CD14-positive monocyte (primary cell): ENCODE measurements at regions not wholly inside any gene's neighbourhood (a gene's known extent, or its start where the extent isn't known, plus 50 kb on each side); places are given as distances from the start of the nearest gene placed in this dataset.
"Not testable (repeated sequence)": the region's sequence is repeated elsewhere in the genome, so short reads cannot be mapped to it uniquely, and the experiment has no call there.

Experiments used
- DNase-seq, 3 donors: peaks; one replicate each; pipeline ENCODE4 v3.0.0-alpha.2; 2011 to 2022
- H2AFZ ChIP-seq: 2 replicates; pipeline ENCODE4 v1.6.0; 2012; ENCODE audit warnings: mild to moderate bottlenecking, low read depth, low read length, inconsistent platforms; ENCODE audit not compliant: insufficient read depth, poor library complexity, severe bottlenecking
- H3K27ac ChIP-seq, 2 donors: 1 replicate in 1 of 2; 2 replicates in 1 of 2; pipeline ENCODE4 v1.5.1; 2012 to 2013; ENCODE audit warnings: low read length in 2 of 2, control low read depth in 1 of 2, inconsistent platforms in 1 of 2, low read depth in 1 of 2, mild to moderate bottlenecking in 1 of 2
- H3K27me3 ChIP-seq, 2 donors: one replicate each; pipeline versions ENCODE4 v1.6.0 to v1.6.1; 2011 to 2013; ENCODE audit warnings: low read length in 2 of 2; ENCODE audit not compliant: control insufficient read depth in 2 of 2, insufficient read depth in 2 of 2
- H3K36me3 ChIP-seq, 2 donors: replicated peaks in 1 of 2; 1 replicate in 1 of 2; 2 replicates in 1 of 2; pipeline versions ENCODE4 v1.5.1 to v1.6.1; 2012 to 2013; ENCODE audit warnings: low read length in 2 of 2, control low read depth in 1 of 2, inconsistent platforms in 1 of 2, mild to moderate bottlenecking in 1 of 2; ENCODE audit not compliant: insufficient read depth in 2 of 2, control insufficient read depth in 1 of 2
- H3K4me1 ChIP-seq, 2 donors: 1 replicate in 1 of 2; 2 replicates in 1 of 2; pipeline versions ENCODE4 v1.5.1 to v1.6.1; 2012 to 2013; ENCODE audit warnings: low read length in 2 of 2, control low read depth in 1 of 2, inconsistent platforms in 1 of 2, mild to moderate bottlenecking in 1 of 2, moderate library complexity in 1 of 2; ENCODE audit not compliant: insufficient read depth in 2 of 2, control insufficient read depth in 1 of 2
- H3K4me2 ChIP-seq: replicated peaks from 2 replicates; pipeline ENCODE3; 2012; ENCODE audit warnings: low read length, moderate library complexity, mild to moderate bottlenecking; ENCODE audit not compliant: poor library complexity, severe bottlenecking; ENCODE audit errors: extremely low read depth
- H3K4me3 ChIP-seq, 3 experiments: fragments of 200-600 bp in 1 of 3; sonication (generic) in 1 of 3; replicated peaks in 1 of 3; 1 replicate in 2 of 3; 2 replicates in 1 of 3; pipeline ENCODE4 v1.5.1; 2011 to 2013; ENCODE audit warnings: low read length in 3 of 3, mild to moderate bottlenecking in 3 of 3, control low read depth in 2 of 3, low read depth in 2 of 3, inconsistent platforms in 1 of 3, moderate library complexity in 1 of 3
- H3K79me2 ChIP-seq: 2 replicates; pipeline ENCODE4 v1.6.0; 2012; ENCODE audit warnings: mild to moderate bottlenecking, control low read depth, inconsistent platforms, low read length, moderate library complexity; ENCODE audit not compliant: insufficient read depth
- H3K9ac ChIP-seq: 2 replicates; pipeline ENCODE4 v1.6.0; 2017; ENCODE audit warnings: low read length, mild to moderate bottlenecking; ENCODE audit not compliant: insufficient read depth, poor library complexity, severe bottlenecking
- H3K9me3 ChIP-seq, 2 donors: replicated peaks in 1 of 2; 1 replicate in 1 of 2; 2 replicates in 1 of 2; pipeline versions ENCODE4 v1.5.1 to v1.6.1; 2012 to 2013; ENCODE audit warnings: low read length in 2 of 2, control low read depth in 1 of 2; ENCODE audit not compliant: control insufficient read depth in 1 of 2, insufficient read depth in 1 of 2
- H4K20me1 ChIP-seq: 2 replicates; pipeline ENCODE4 v1.6.0; 2012; ENCODE audit warnings: mild to moderate bottlenecking, low read length, control low read depth, moderate library complexity; ENCODE audit not compliant: insufficient read depth
- H3K27ac Mint-ChIP-seq, 7 donors: one replicate each; pipeline ENCODE4 v1.8.0; 2020; ENCODE audit warnings: mild to moderate bottlenecking in 7 of 7, mixed read lengths in 7 of 7, moderate library complexity in 6 of 7, inconsistent platforms in 2 of 7
- H3K27me3 Mint-ChIP-seq, 3 donors: one replicate each; pipeline ENCODE4 v1.8.0; 2021 to 2022; ENCODE audit warnings: low read depth in 3 of 3, mild to moderate bottlenecking in 3 of 3, mixed read lengths in 3 of 3, moderate library complexity in 3 of 3, inconsistent platforms in 1 of 3
- H3K36me3 Mint-ChIP-seq, 2 donors: one replicate each; pipeline ENCODE4 v1.8.0; 2020; ENCODE audit warnings: mixed read lengths in 2 of 2, inconsistent platforms in 1 of 2, mild to moderate bottlenecking in 1 of 2
- H3K4me1 Mint-ChIP-seq: one replicate; pipeline ENCODE4 v1.8.0; 2020; ENCODE audit warnings: mild to moderate bottlenecking, mixed read lengths
- H3K4me3 Mint-ChIP-seq, 2 donors: one replicate each; pipeline ENCODE4 v1.8.0; 2020; ENCODE audit warnings: mild to moderate bottlenecking in 2 of 2, mixed read lengths in 2 of 2, moderate library complexity in 1 of 2
- H3K9me3 Mint-ChIP-seq, 7 donors: one replicate each; pipeline ENCODE4 v1.8.0; 2020 to 2022; ENCODE audit warnings: mixed read lengths in 7 of 7, mild to moderate bottlenecking in 6 of 7, moderate library complexity in 6 of 7, inconsistent platforms in 2 of 7
- WGBS: methylation state at CpG from one replicate; pipeline ENCODE4 v1.1.5; 2013; ENCODE audit warnings: missing lambda C conversion rate; ENCODE audit not compliant: insufficient coverage; 5-methylcytosine and 5-hydroxymethylcytosine counted together
- intact Hi-C, 2 donors: fragments of 100-400 bp; cut with micrococcal nuclease; formaldehyde crosslinking; loops; one replicate each; pipeline versions ENCODE4 v1.15.0 to v1.15.1; 2023

GRCh38 chr15:21357056-21357455 lies 83.2 kb downstream of the POTEB3 start:
- DNase-seq, H3K4me3 Mint-ChIP-seq, H3K27me3 ChIP-seq, H3K9ac ChIP-seq, H3K79me2 ChIP-seq, H3K27me3 Mint-ChIP-seq, H3K4me3 ChIP-seq, H4K20me1 ChIP-seq, H3K27ac Mint-ChIP-seq, H3K4me1 Mint-ChIP-seq, H3K36me3 ChIP-seq, H3K4me2 ChIP-seq, H3K27ac ChIP-seq, H2AFZ ChIP-seq, H3K9me3 ChIP-seq, H3K9me3 Mint-ChIP-seq, H3K36me3 Mint-ChIP-seq, H3K4me1 ChIP-seq, intact Hi-C loops: not testable (repeated sequence)
- 100% methylated on average over 1 of the region's 6 CpGs for WGBS

- not testable (repeated sequence) for H2AFZ ChIP-seq
Measured at GRCh38 chr15:21355944-21356343, 84.4 kb downstream of the POTEB3 start.

GRCh38 chr15:21354597-21354996 lies 85.7 kb downstream of the POTEB3 start:
- H3K4me1 Mint-ChIP-seq, DNase-seq, H3K4me2 ChIP-seq, intact Hi-C loops, H3K9ac ChIP-seq, H3K27ac ChIP-seq, H3K4me1 ChIP-seq, H3K79me2 ChIP-seq, H3K9me3 Mint-ChIP-seq, H3K4me3 Mint-ChIP-seq, H4K20me1 ChIP-seq, H3K9me3 ChIP-seq, H3K36me3 Mint-ChIP-seq, H3K27me3 Mint-ChIP-seq, H2AFZ ChIP-seq, H3K27ac Mint-ChIP-seq, H3K27me3 ChIP-seq, H3K36me3 ChIP-seq, H3K4me3 ChIP-seq: not testable (repeated sequence)
- WGBS, result no CpG with 5 or more reads among the region's 20 CpGs

More at GRCh38 chr15:21355944-21356343, 84.4 kb downstream of the POTEB3 start:
- DNase-seq, H3K9me3 ChIP-seq, H3K4me3 ChIP-seq, H3K4me1 Mint-ChIP-seq, H3K79me2 ChIP-seq, H3K9ac ChIP-seq, H3K27ac ChIP-seq, H3K27ac Mint-ChIP-seq, H3K36me3 Mint-ChIP-seq, H3K27me3 ChIP-seq, intact Hi-C loops, H4K20me1 ChIP-seq, H3K4me3 Mint-ChIP-seq, H3K27me3 Mint-ChIP-seq, H3K9me3 Mint-ChIP-seq, H3K4me1 ChIP-seq, H3K4me2 ChIP-seq, H3K36me3 ChIP-seq: not testable (repeated sequence)
- WGBS, result no CpG with 5 or more reads among the region's 6 CpGs

GRCh38 chr15:21352670-21353318 lies 87.5 kb downstream of the POTEB3 start:
- WGBS, result no CpG with 5 or more reads among the region's 40 CpGs
- H3K36me3 ChIP-seq, H3K79me2 ChIP-seq, H3K27ac Mint-ChIP-seq, H3K4me2 ChIP-seq, H3K4me3 ChIP-seq, H3K4me1 Mint-ChIP-seq, H3K27ac ChIP-seq, H3K9me3 Mint-ChIP-seq, H4K20me1 ChIP-seq, H3K36me3 Mint-ChIP-seq, intact Hi-C loops, DNase-seq, H3K4me3 Mint-ChIP-seq, H2AFZ ChIP-seq, H3K4me1 ChIP-seq, H3K27me3 Mint-ChIP-seq, H3K27me3 ChIP-seq, H3K9ac ChIP-seq, H3K9me3 ChIP-seq: not testable (repeated sequence)
